ENCODE measurements at regions not wholly inside any gene's neighbourhood (a gene's known extent, or its start where the extent isn't known, plus 50 kb on each side); places are given as distances from the start of the nearest gene placed in this dataset.

DNA sequence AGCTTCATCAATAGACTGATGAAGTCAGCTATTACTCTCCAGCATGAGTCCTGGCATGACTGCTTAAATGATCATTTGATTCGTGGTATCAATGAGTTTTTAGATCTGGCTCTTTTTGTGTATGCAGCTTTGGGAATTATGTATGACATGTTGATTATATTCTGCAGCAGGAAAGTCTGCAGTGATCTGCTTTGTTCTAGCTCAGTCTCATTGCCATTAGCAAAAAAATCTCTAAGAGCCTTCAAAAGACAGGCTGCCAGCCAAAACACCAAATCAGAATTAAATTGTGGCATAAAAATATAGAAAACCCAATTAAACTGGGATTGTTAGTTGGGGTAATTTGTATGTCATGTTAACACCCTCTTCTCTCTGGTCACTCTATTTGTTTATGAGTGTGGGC lies 1021.0 kb upstream of the SEMA6D start (continued):
- TF ChIP-seq, protein P1, sequence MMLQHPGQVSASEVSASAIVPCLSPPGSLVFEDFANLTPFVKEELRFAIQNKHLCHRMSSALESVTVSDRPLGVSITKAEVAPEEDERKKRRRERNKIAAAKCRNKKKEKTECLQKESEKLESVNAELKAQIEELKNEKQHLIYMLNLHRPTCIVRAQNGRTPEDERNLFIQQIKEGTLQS (IDR thresholded peaks at IDR 0.05), result no peak
- no peak for TF ChIP-seq YY1 (IDR thresholded peaks at IDR 0.05)
- TF ChIP-seq, protein P2, sequence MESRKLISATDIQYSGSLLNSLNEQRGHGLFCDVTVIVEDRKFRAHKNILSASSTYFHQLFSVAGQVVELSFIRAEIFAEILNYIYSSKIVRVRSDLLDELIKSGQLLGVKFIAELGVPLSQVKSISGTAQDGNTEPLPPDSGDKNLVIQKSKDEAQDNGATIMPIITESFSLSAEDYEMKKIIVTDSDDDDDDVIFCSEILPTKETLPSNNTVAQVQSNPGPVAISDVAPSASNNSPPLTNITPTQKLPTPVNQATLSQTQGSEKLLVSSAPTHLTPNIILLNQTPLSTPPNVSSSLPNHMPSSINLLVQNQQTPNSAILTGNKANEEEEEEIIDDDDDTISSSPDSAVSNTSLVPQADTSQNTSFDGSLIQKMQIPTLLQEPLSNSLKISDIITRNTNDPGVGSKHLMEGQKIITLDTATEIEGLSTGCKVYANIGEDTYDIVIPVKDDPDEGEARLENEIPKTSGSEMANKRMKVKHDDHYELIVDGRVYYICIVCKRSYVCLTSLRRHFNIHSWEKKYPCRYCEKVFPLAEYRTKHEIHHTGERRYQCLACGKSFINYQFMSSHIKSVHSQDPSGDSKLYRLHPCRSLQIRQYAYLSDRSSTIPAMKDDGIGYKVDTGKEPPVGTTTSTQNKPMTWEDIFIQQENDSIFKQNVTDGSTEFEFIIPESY (IDR thresholded peaks at IDR 0.05), result no peak

GRCh38 chr15:46701346-46701745 lies 1016.0 kb upstream of the SEMA6D start:
- no peak overlapping the region for H3K9ac ChIP-seq (ENCODE audit: low read depth in 1 of 2, low read length in 2 of 2)
- no peak for DNase-seq (ENCODE audit: low spot score)
- H3K36me3 ChIP-seq (ENCODE audit: control insufficient read depth in 4 of 4, insufficient read depth in 3 of 4, low read depth in 1 of 4, low read length in 3 of 4), result no peaks in the 10 kb centered on the region
- no peaks in the 10 kb centered on the region for H3K9me3 ChIP-seq (ENCODE audit: control insufficient read depth in 4 of 4, low read length in 3 of 4)
- H3K4me1 ChIP-seq (ENCODE audit: control insufficient read depth in 4 of 4, insufficient read depth in 4 of 4, low read length in 3 of 4), result no peaks in the 10 kb centered on the region
- H3K27me3 ChIP-seq (ENCODE audit: control insufficient read depth in 4 of 4, insufficient read depth in 4 of 4, low read length in 3 of 4), result no peaks in the 10 kb centered on the region
- WGBS, result 75% methylated on average over 1 of the region's 1 CpG
- TF ChIP-seq MAX (IDR thresholded peaks at IDR 0.05) (no peak), EGR1 (IDR thresholded peaks at IDR 0.05; ENCODE audit: low read depth in 2 of 2) (no peak), HNF4G (IDR thresholded peaks at IDR 0.05) (no peak), CTCF (IDR thresholded peaks at IDR 0.05; ENCODE audit: low read depth, low read length, missing input control) (no peak), HNF4A (conservative IDR thresholded peaks at IDR 0.05) (no peak), FOXA2 (IDR thresholded peaks at IDR 0.05) (no peak), YY1 (IDR thresholded peaks at IDR 0.05) (no peak), JUND (IDR thresholded peaks at IDR 0.05) (no peak), NR2F2 (IDR thresholded peaks at IDR 0.05) (no peak), FOXA1 (IDR thresholded peaks at IDR 0.05) (no peak)
- TF ChIP-seq, protein P1 (IDR thresholded peaks at IDR 0.05), result no peak
- H3K4me3 ChIP-seq (ENCODE audit: low read depth in 1 of 3, low read length in 3 of 3), result no peak overlapping the region
- H3K27ac ChIP-seq (ENCODE audit: low read depth in 1 of 2, low read length in 2 of 2), result no peak overlapping the region

- no peak for DNase-seq (ENCODE audit: low spot score)
- Histone ChIP-seq H3K4me1 (ENCODE audit: control insufficient read depth in 4 of 4, insufficient read depth in 4 of 4, low read length in 3 of 4) (no peaks in the 10 kb centered on the region), H3K9me3 (ENCODE audit: control insufficient read depth in 4 of 4, low read length in 3 of 4) (no peaks in the 10 kb centered on the region), H3K36me3 (ENCODE audit: control insufficient read depth in 4 of 4, insufficient read depth in 3 of 4, low read depth in 1 of 4, low read length in 3 of 4) (no peaks in the 10 kb centered on the region), H3K9ac (ENCODE audit: low read depth in 1 of 2, low read length in 2 of 2) (no peak overlapping the region), H3K4me3 (ENCODE audit: low read depth in 1 of 3, low read length in 3 of 3) (no peak overlapping the region), H3K27ac (ENCODE audit: low read depth in 1 of 2, low read length in 2 of 2) (no peak overlapping the region), H3K27me3 (ENCODE audit: control insufficient read depth in 4 of 4, insufficient read depth in 4 of 4, low read length in 3 of 4) (no peaks in the 10 kb centered on the region)
- 72% methylated on average over 4 of the region's 4 CpGs for WGBS
- TF ChIP-seq SP1 (IDR thresholded peaks at IDR 0.05) (no peak), NR2F2 (IDR thresholded peaks at IDR 0.05) (no peak), CTCF (IDR thresholded peaks at IDR 0.05; ENCODE audit: low read depth, low read length, missing input control) (no peak), RXRA (IDR thresholded peaks at IDR 0.05) (no peak), HNF4A (conservative IDR thresholded peaks at IDR 0.05) (no peak), FOXA2 (IDR thresholded peaks at IDR 0.05) (no peak), RAD21 (IDR thresholded peaks at IDR 0.05) (no peak), EGR1 (IDR thresholded peaks at IDR 0.05; ENCODE audit: low read depth in 2 of 2) (no peak), JUND (IDR thresholded peaks at IDR 0.05) (no peak), MAX (IDR thresholded peaks at IDR 0.05) (no peak), TAF1 (conservative IDR thresholded peaks at IDR 0.05) (no peak)
- TF ChIP-seq, protein P1 (IDR thresholded peaks at IDR 0.05), result no peak
- TF ChIP-seq, protein P2 (IDR thresholded peaks at IDR 0.05), result no peak
Observed at GRCh38 chr15:46701896-46702295, 1015.4 kb upstream of the SEMA6D start.
